H9 (cell line): ENCODE measurements at regions not wholly inside any gene's neighbourhood (a gene's known extent, or its start where the extent isn't known, plus 50 kb on each side); places are given as distances from the start of the nearest gene placed in this dataset.

Source experiments
- DNase-seq: peaks from one replicate; pipeline ENCODE4 v3.0.0-alpha.2; 2017
- H2AFZ ChIP-seq: one replicate; pipeline ENCODE4 v1.6.1; 2013; ENCODE audit warnings: mild to moderate bottlenecking, low read length, control low read depth, moderate library complexity
- H2AK5ac ChIP-seq: 2 replicates; pipeline ENCODE4 v1.6.1; 2013; ENCODE audit warnings: low read length, control low read depth, mixed read lengths; ENCODE audit not compliant: insufficient read length
- H2BK120ac ChIP-seq: one replicate; pipeline ENCODE4 v1.6.1; 2013; ENCODE audit warnings: low read depth, mild to moderate bottlenecking, low read length, control low read depth, inconsistent platforms; ENCODE audit not compliant: poor library complexity, severe bottlenecking
- H2BK12ac ChIP-seq: 2 replicates; pipeline ENCODE4 v1.6.1; 2013; ENCODE audit warnings: low read length, control low read depth, mixed read lengths, low read depth; ENCODE audit not compliant: insufficient read length
- H2BK15ac ChIP-seq: 2 replicates; pipeline ENCODE4 v1.6.1; 2013; ENCODE audit warnings: low read depth, low read length, control low read depth
- H2BK20ac ChIP-seq: one replicate; pipeline ENCODE4 v1.6.1; 2013; ENCODE audit warnings: low read depth, mild to moderate bottlenecking, low read length, control low read depth, inconsistent platforms; ENCODE audit not compliant: poor library complexity, severe bottlenecking
- H2BK5ac ChIP-seq: 2 replicates; pipeline ENCODE4 v1.6.1; 2013; ENCODE audit warnings: low read length, control low read depth, mixed read lengths; ENCODE audit not compliant: insufficient read length
- H3K14ac ChIP-seq: 2 replicates; pipeline ENCODE4 v1.6.1; 2013; ENCODE audit warnings: low read length, control low read depth; ENCODE audit not compliant: insufficient read depth
- H3K18ac ChIP-seq: 2 replicates; pipeline ENCODE4 v1.6.1; 2013; ENCODE audit warnings: low read depth, mild to moderate bottlenecking, mixed read lengths, low read length, control low read depth; ENCODE audit not compliant: insufficient read length
- H3K23ac ChIP-seq: 2 replicates; pipeline ENCODE4 v1.6.1; 2013; ENCODE audit warnings: low read length, control low read depth, mixed read lengths, low read depth; ENCODE audit not compliant: insufficient read length
- H3K23me2 ChIP-seq: 2 replicates; pipeline ENCODE4 v1.6.1; 2013; ENCODE audit warnings: low read depth, mild to moderate bottlenecking, mixed read lengths, low read length, control low read depth; ENCODE audit not compliant: insufficient read length, poor library complexity, severe bottlenecking
- H3K27ac ChIP-seq: 2 replicates; pipeline ENCODE4 v1.5.1; 2013; ENCODE audit warnings: low read length, control low read depth, mixed read lengths, low read depth; ENCODE audit not compliant: insufficient read length
- H3K27me3 ChIP-seq: 2 replicates; pipeline ENCODE4 v1.6.1; 2013; ENCODE audit warnings: low read length, control low read depth, inconsistent platforms; ENCODE audit not compliant: insufficient read depth
- H3K4ac ChIP-seq: 2 replicates; pipeline ENCODE4 v1.6.1; 2013; ENCODE audit warnings: low read depth, mild to moderate bottlenecking, control low read depth, inconsistent platforms, low read length, moderate library complexity
- H3K4me1 ChIP-seq: 2 replicates; pipeline ENCODE4 v1.6.1; 2013; ENCODE audit warnings: low read length, control low read depth, inconsistent platforms; ENCODE audit not compliant: insufficient read depth
- H3K4me2 ChIP-seq: 2 replicates; pipeline ENCODE4 v1.6.1; 2013; ENCODE audit warnings: low read length, control low read depth, mixed read lengths; ENCODE audit not compliant: insufficient read length, insufficient read depth
- H3K56ac ChIP-seq: 2 replicates; pipeline ENCODE4 v1.6.1; 2013; ENCODE audit warnings: low read depth, mild to moderate bottlenecking, mixed read lengths, low read length, control low read depth; ENCODE audit not compliant: insufficient read length
- H3K79me1 ChIP-seq: 2 replicates; pipeline ENCODE4 v1.6.1; 2013; ENCODE audit warnings: low read depth, mild to moderate bottlenecking, moderate library complexity, low read length, control low read depth, inconsistent platforms; ENCODE audit not compliant: insufficient read depth, poor library complexity, severe bottlenecking
- H3K79me2 ChIP-seq: 2 replicates; pipeline ENCODE4 v1.6.1; 2013; ENCODE audit warnings: low read length, control low read depth, inconsistent platforms; ENCODE audit not compliant: insufficient read depth
- H3K9ac ChIP-seq: 2 replicates; pipeline ENCODE4 v1.6.1; 2013; ENCODE audit warnings: low read length, control low read depth, mixed read lengths; ENCODE audit not compliant: insufficient read length; ENCODE audit errors: extremely low read depth
- H3K9me3 ChIP-seq: one replicate; pipeline ENCODE4 v1.6.1; 2013; ENCODE audit warnings: low read depth, low read length, inconsistent platforms; ENCODE audit not compliant: control insufficient read depth
- H3T11ph ChIP-seq: one replicate; pipeline ENCODE4 v1.6.1; 2013; ENCODE audit warnings: mild to moderate bottlenecking, low read length, control low read depth, inconsistent platforms
- H4K20me1 ChIP-seq: one replicate; pipeline ENCODE4 v1.6.1; 2013; ENCODE audit not compliant: control insufficient read depth, insufficient read length, insufficient read depth
- H4K5ac ChIP-seq: 2 replicates; pipeline ENCODE4 v1.6.1; 2013; ENCODE audit warnings: low read depth, mild to moderate bottlenecking, mixed read lengths, low read length, control low read depth; ENCODE audit not compliant: insufficient read length
- H4K8ac ChIP-seq: replicated peaks from 2 replicates; pipeline ENCODE4 v1.6.1; 2013; ENCODE audit warnings: low read length, control low read depth, mixed read lengths, low read depth; ENCODE audit not compliant: insufficient read length
- H4K91ac ChIP-seq: 2 replicates; pipeline ENCODE4 v1.6.1; 2013; ENCODE audit warnings: low read depth, mild to moderate bottlenecking, moderate library complexity, mixed read lengths, low read length, control low read depth; ENCODE audit not compliant: insufficient read length
- H3K27ac Mint-ChIP-seq, 3 experiments: 2 replicates in 2 of 3; 3 replicates in 1 of 3; pipeline ENCODE4 v1.8.0; 2020 to 2021; ENCODE audit warnings: mixed read lengths in 3 of 3, mild to moderate bottlenecking in 1 of 3, moderate library complexity in 1 of 3
- H3K27me3 Mint-ChIP-seq: 2 replicates; pipeline ENCODE4 v1.8.0; 2021; ENCODE audit warnings: low read depth, mild to moderate bottlenecking, moderate library complexity, mixed read lengths
- H3K36me3 Mint-ChIP-seq, 3 experiments: 2 replicates in 2 of 3; 3 replicates in 1 of 3; pipeline ENCODE4 v1.8.0; 2020 to 2021; ENCODE audit warnings: low read depth in 3 of 3, mixed read lengths in 3 of 3; ENCODE audit not compliant: insufficient read depth in 1 of 3
- H3K4me1 Mint-ChIP-seq, 2 experiments: 2 replicates each; pipeline ENCODE4 v1.8.0; 2020; ENCODE audit warnings: mixed read lengths in 2 of 2
- H3K4me3 Mint-ChIP-seq, 2 experiments: 2 replicates in 1 of 2; 3 replicates in 1 of 2; pipeline ENCODE4 v1.8.0; 2020 to 2021; ENCODE audit warnings: mild to moderate bottlenecking in 2 of 2, mixed read lengths in 2 of 2, moderate library complexity in 1 of 2
- H3K9me3 Mint-ChIP-seq, 2 experiments: 2 replicates in 1 of 2; 3 replicates in 1 of 2; pipeline ENCODE4 v1.8.0; 2020; ENCODE audit warnings: mild to moderate bottlenecking in 2 of 2, mixed read lengths in 2 of 2, moderate library complexity in 1 of 2
- WGBS: extraction: QIAGEN DNeasy Blood & Tissue Kit; methylation state at CpG from one replicate; pipeline ENCODE4 v1.1.7; 2013; ENCODE audit warnings: missing lambda C conversion rate, low lambda C conversion rate, mixed read lengths; ENCODE audit not compliant: insufficient read length; ENCODE audit errors: extremely low coverage; 5-methylcytosine and 5-hydroxymethylcytosine counted together
- TF ChIP-seq, protein P1 (sequence below): fragments of 200-600 bp; sonication (generic); conservative IDR thresholded peaks from 3 replicates; pipeline ENCODE4 v1.8.0; 2021; ENCODE audit warnings: antibody characterized with exemption, mild to moderate bottlenecking

GRCh38 chr13:69094485-69094884 lies 1013.1 kb upstream of the ATXN8OS start:
- H3K79me2 ChIP-seq, result no peaks in the 10 kb centered on the region
- TF ChIP-seq, protein P1, sequence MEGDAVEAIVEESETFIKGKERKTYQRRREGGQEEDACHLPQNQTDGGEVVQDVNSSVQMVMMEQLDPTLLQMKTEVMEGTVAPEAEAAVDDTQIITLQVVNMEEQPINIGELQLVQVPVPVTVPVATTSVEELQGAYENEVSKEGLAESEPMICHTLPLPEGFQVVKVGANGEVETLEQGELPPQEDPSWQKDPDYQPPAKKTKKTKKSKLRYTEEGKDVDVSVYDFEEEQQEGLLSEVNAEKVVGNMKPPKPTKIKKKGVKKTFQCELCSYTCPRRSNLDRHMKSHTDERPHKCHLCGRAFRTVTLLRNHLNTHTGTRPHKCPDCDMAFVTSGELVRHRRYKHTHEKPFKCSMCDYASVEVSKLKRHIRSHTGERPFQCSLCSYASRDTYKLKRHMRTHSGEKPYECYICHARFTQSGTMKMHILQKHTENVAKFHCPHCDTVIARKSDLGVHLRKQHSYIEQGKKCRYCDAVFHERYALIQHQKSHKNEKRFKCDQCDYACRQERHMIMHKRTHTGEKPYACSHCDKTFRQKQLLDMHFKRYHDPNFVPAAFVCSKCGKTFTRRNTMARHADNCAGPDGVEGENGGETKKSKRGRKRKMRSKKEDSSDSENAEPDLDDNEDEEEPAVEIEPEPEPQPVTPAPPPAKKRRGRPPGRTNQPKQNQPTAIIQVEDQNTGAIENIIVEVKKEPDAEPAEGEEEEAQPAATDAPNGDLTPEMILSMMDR, result no peak
- Mint-ChIP-seq H3K36me3 (no peaks in the 10 kb centered on the region), H3K9me3 (no peaks in the 10 kb centered on the region), H3K4me3 (no peak overlapping the region), H3K27me3 (no peaks in the 10 kb centered on the region), H3K4me1 (peaks cover 0 to 8% of the 10 kb centered on the region in 2 experiments; a peak in 2 of 4 replicates), H3K27ac (no peak overlapping the region)
- no peak overlapping the region for H2AK5ac ChIP-seq
- H4K91ac ChIP-seq, result no peak overlapping the region
- H2BK20ac ChIP-seq, result no peak overlapping the region
- no peaks in the 10 kb centered on the region for H3K23me2 ChIP-seq
- H2BK15ac ChIP-seq, result no peak overlapping the region
- no peak overlapping the region for H2BK12ac ChIP-seq
- no peaks in the 10 kb centered on the region for H3K27me3 ChIP-seq
- no peak overlapping the region for H2BK5ac ChIP-seq
- H3K4me1 ChIP-seq, result no peaks in the 10 kb centered on the region
- no peak overlapping the region for H3T11ph ChIP-seq
- H4K8ac ChIP-seq, result no peak overlapping the region
- no CpG with 5 or more reads among the region's 1 CpG for WGBS
- DNase-seq, result no peak
- no peak overlapping the region for H3K4me2 ChIP-seq
- no peak overlapping the region for H3K27ac ChIP-seq
- no peaks in the 10 kb centered on the region for H3K9me3 ChIP-seq
- no peak overlapping the region for H3K56ac ChIP-seq
- H3K4ac ChIP-seq, result no peak overlapping the region
- H3K9ac ChIP-seq, result no peak overlapping the region
- no peak overlapping the region for H3K23ac ChIP-seq
- H4K20me1 ChIP-seq, result no peaks in the 10 kb centered on the region
- H3K14ac ChIP-seq, result no peak overlapping the region
- H3K18ac ChIP-seq, result no peak overlapping the region
- no peak overlapping the region for H2BK120ac ChIP-seq
- H3K79me1 ChIP-seq, result no peaks in the 10 kb centered on the region
- H2AFZ ChIP-seq, result no peak overlapping the region
- no peak overlapping the region for H4K5ac ChIP-seq
